IPS DF 6.9 (cell line): ENCODE measurements at regions not wholly inside any gene's neighbourhood (a gene's known extent, or its start where the extent isn't known, plus 50 kb on each side); places are given as distances from the start of the nearest gene placed in this dataset.
"Not testable (repeated sequence)": the region's sequence is repeated elsewhere in the genome, so short reads cannot be mapped to it uniquely, and the experiment has no call there.

Experiments
- DNase-seq: peaks from one replicate; pipeline ENCODE4 v3.0.0-alpha.2; 2013; ENCODE audit warnings: low read depth, low spot score
- H3K27ac ChIP-seq: one replicate; pipeline ENCODE4 v1.5.1; 2013; ENCODE audit warnings: low read length, control low read depth
- H3K27me3 ChIP-seq: 2 replicates; pipeline ENCODE4 v1.6.1; 2013; ENCODE audit warnings: mild to moderate bottlenecking, low read length; ENCODE audit not compliant: control insufficient read depth, insufficient read depth
- H3K36me3 ChIP-seq: 2 replicates; pipeline ENCODE4 v1.6.1; 2013; ENCODE audit warnings: low read length; ENCODE audit not compliant: control insufficient read depth, insufficient read depth
- H3K4me1 ChIP-seq: 2 replicates; pipeline ENCODE4 v1.6.1; 2013; ENCODE audit warnings: low read length; ENCODE audit not compliant: control insufficient read depth, insufficient read depth
- H3K4me3 ChIP-seq: 2 replicates; pipeline ENCODE4 v1.5.1; 2013; ENCODE audit warnings: mild to moderate bottlenecking, low read length
- H3K9me3 ChIP-seq: 2 replicates; pipeline ENCODE4 v1.6.1; 2013; ENCODE audit warnings: low read length, inconsistent platforms; ENCODE audit not compliant: control insufficient read depth, insufficient read depth
- WGBS: extraction: QIAGEN DNeasy Blood & Tissue Kit; methylation state at CpG from one replicate; pipeline ENCODE4 v1.1.7; 2013; ENCODE audit warnings: mixed read lengths, missing lambda C conversion rate; ENCODE audit not compliant: insufficient read length, insufficient coverage; 5-methylcytosine and 5-hydroxymethylcytosine counted together

GRCh38 chr15:69708436-69709122 is 256.0 kb downstream of the RPLP1 start:
- not testable (repeated sequence) for H3K9me3 ChIP-seq, H3K36me3 ChIP-seq, H3K4me3 ChIP-seq, H3K27ac ChIP-seq, H3K4me1 ChIP-seq, H3K27me3 ChIP-seq, DNase-seq
- WGBS, result no CpG with 5 or more reads among the region's 3 CpGs

- no CpG with 5 or more reads among the region's 2 CpGs for WGBS
- Histone ChIP-seq H3K36me3 (no peaks in the 10 kb centered on the region), H3K4me3 (no peak overlapping the region), H3K4me1 (no peaks in the 10 kb centered on the region), H3K27ac (no peak overlapping the region), H3K27me3 (no peaks in the 10 kb centered on the region), H3K9me3 (no peaks in the 10 kb centered on the region)
- no peak for DNase-seq
These were observed 260.4 kb downstream of the RPLP1 start for GRCh38 chr15:69712991-69713390.

DNA sequence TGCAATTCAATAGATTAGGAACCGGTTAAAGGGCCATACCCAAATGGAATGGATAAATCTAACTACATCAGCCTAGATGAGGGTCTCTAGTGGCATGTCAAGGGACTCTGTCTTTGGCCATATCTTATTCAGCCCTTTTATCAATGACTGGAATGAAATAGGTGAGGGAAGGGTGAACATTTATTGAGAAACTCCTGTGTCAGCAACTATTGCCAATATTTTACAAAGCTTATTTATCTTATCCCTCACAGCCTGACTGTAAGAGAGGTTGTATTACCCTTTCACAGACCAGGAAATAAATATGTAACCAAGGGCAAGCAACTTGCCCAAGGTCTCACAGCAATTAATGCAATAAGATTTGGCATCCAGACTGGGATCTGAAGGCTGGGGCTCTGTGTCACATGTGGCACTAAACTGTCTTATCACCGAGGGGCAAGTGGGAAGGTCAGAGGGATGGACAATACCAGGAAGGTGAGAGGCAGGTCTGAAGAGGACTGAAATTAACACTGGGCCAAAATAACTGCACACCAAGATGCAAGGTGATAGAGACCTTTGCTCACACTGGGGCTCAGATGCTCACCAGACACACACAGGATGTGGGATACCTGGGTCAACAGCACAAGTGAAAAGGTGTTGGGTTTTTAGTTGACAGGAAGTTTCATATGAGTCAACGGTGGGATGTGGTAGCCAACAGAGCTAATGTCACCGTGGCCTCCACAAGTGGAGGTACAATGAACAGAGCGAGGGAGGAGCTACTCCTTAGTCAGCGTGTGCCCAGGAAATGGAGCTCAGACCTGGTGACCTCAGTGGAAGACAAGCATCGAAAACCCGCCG is 261.3 kb downstream of the RPLP1 start:
- no CpG with 5 or more reads among the region's 9 CpGs for WGBS
- H3K27ac ChIP-seq, result no peak overlapping the region

GRCh38 chr15:69715210-69715609 is 262.6 kb downstream of the RPLP1 start:
- Histone ChIP-seq H3K4me3 (no peak overlapping the region), H3K36me3 (no peaks in the 10 kb centered on the region), H3K4me1 (no peaks in the 10 kb centered on the region), H3K9me3 (no peaks in the 10 kb centered on the region), H3K27me3 (no peaks in the 10 kb centered on the region), H3K27ac (no peak overlapping the region)
- WGBS, result no CpG with 5 or more reads among the region's 2 CpGs
- DNase-seq, result no peak

More for the DNA sequence above, 261.3 kb downstream of the RPLP1 start:
- Histone ChIP-seq H3K27me3 (no peaks in the 10 kb centered on the region), H3K4me1 (no peaks in the 10 kb centered on the region), H3K9me3 (no peaks in the 10 kb centered on the region), H3K4me3 (no peak overlapping the region), H3K36me3 (no peaks in the 10 kb centered on the region)
- DNase-seq, result no peak

GRCh38 chr15:69718436-69718835 is 265.8 kb downstream of the RPLP1 start:
- H3K4me1 ChIP-seq, result no peaks in the 10 kb centered on the region

DNA sequence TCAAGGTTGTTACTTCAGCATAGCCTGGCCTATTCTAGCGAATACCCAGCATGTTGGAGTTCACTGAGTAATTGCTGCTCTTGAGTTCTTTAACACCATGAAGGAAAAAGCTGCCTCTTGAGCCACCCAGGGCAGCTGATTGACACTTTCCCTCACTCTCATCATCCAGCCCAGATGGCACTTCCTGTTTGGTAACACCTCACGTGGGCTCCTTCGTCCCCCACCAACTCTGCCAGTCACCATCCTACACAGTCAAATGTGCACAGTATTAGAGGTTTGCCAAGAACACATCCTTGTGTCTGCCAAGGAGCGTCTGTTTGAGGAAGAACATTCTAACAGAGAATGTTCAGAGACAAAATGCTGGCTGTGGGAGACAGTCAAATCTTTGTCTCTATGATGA is 266.3 kb downstream of the RPLP1 start:
- no peak overlapping the region for H3K27ac ChIP-seq
- H3K9me3 ChIP-seq, result no peaks in the 10 kb centered on the region
- no peak overlapping the region for H3K4me3 ChIP-seq
- no peaks in the 10 kb centered on the region for H3K36me3 ChIP-seq
- H3K4me1 ChIP-seq, result no peaks in the 10 kb centered on the region
- no peaks in the 10 kb centered on the region for H3K27me3 ChIP-seq
- no CpG with 5 or more reads among the region's 4 CpGs for WGBS
- DNase-seq, result no peak

More at GRCh38 chr15:69718436-69718835, 265.8 kb downstream of the RPLP1 start:
- no peak overlapping the region for H3K4me3 ChIP-seq
- no CpG with 5 or more reads among the region's 2 CpGs for WGBS
- H3K27me3 ChIP-seq, result no peaks in the 10 kb centered on the region
- H3K9me3 ChIP-seq, result no peaks in the 10 kb centered on the region
- no peak overlapping the region for H3K27ac ChIP-seq
- H3K36me3 ChIP-seq, result no peaks in the 10 kb centered on the region
- no peak for DNase-seq

DNA sequence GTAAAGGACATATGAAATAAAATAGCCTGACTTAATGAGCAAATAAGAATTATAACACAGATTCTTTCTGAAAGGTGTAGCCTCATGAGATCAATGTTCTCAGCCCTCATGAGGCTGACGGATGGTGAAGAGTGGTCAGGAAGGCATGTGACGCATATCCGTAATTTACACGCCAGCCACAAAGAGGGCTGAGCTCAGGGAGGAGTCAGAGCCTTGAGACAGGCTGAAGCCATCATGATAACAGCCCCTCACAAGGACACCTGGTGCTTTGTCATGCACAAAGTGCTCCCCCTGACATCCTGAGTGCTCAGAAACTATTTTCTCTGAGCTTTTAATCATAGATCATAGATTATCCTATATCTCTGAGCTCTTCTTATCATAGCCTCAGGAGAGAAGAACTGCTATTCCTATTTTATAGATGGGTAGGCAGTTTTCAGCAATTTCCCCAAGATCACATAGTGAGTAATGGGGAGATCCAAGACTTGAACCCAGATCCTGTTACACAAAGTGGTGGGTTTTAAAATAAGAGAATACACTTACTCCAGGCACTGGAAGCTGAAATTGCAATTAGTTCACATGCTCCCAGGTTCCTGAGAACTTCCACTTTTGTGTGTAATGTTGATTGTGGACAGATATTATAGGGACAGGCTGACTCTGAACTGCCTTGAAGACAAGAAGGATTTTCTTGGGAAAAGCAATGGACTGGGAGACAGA is 267.1 kb downstream of the RPLP1 start:
- Histone ChIP-seq H3K4me3 (no peak overlapping the region), H3K4me1 (no peaks in the 10 kb centered on the region), H3K9me3 (no peaks in the 10 kb centered on the region), H3K27ac (no peak overlapping the region), H3K36me3 (no peaks in the 10 kb centered on the region), H3K27me3 (no peaks in the 10 kb centered on the region)
- no CpG with 5 or more reads among the region's 4 CpGs for WGBS
- DNase-seq, result no peak

DNA sequence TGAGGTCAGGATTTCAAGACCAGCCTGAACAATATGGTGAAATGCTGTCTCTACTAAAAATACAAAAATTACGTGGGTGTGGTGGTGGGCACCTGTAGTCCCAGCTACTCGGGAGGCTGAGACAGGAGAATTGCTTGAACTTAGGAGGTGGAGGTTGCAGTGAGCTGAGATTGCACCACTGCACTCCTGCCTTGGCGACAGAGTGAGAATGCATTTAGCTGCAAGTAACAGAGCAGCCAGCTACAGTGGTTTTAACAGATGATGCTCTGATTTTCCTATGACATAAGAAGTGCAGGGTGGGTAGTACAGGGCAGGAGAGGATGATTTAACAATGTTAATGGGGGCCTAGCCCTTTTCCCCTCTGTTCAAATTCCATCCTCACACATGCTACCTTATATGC is 267.9 kb downstream of the RPLP1 start:
- DNase-seq, result no peak
- no CpG with 5 or more reads among the region's 3 CpGs for WGBS

GRCh38 chr15:69722924-69723323 is 270.3 kb downstream of the RPLP1 start:
- peaks cover 2% of the 10 kb centered on the region; the same call in 1 of the 2 replicates for H3K4me1 ChIP-seq
- no peak overlapping the region for H3K4me3 ChIP-seq
- H3K9me3 ChIP-seq, result no peaks in the 10 kb centered on the region
- no peak for DNase-seq
- no CpG with 5 or more reads among the region's 5 CpGs for WGBS
- no peak overlapping the region for H3K27ac ChIP-seq
- H3K36me3 ChIP-seq, result no peaks in the 10 kb centered on the region
- H3K27me3 ChIP-seq, result no peaks in the 10 kb centered on the region

More for the DNA sequence above, 267.9 kb downstream of the RPLP1 start:
- no peaks in the 10 kb centered on the region for H3K36me3 ChIP-seq
- H3K9me3 ChIP-seq, result no peaks in the 10 kb centered on the region
- H3K4me1 ChIP-seq, result no peaks in the 10 kb centered on the region
- no peak overlapping the region for H3K27ac ChIP-seq
- no peaks in the 10 kb centered on the region for H3K27me3 ChIP-seq
- no peak overlapping the region for H3K4me3 ChIP-seq

GRCh38 chr15:69723404-69724096 is 270.9 kb downstream of the RPLP1 start:
- H3K4me3 ChIP-seq, result no peak overlapping the region
- DNase-seq, result no peak
- H3K9me3 ChIP-seq, result no peaks in the 10 kb centered on the region
- no CpG with 5 or more reads among the region's 7 CpGs for WGBS
- peaks cover 2% of the 10 kb centered on the region; the same call in 1 of the 2 replicates for H3K4me1 ChIP-seq
- no peaks in the 10 kb centered on the region for H3K27me3 ChIP-seq
- H3K27ac ChIP-seq, result no peak overlapping the region
- H3K36me3 ChIP-seq, result no peaks in the 10 kb centered on the region
